ENCODE measurements at regions not wholly inside any gene's neighbourhood (a gene's known extent, or its start where the extent isn't known, plus 50 kb on each side); places are given as distances from the start of the nearest gene placed in this dataset.
"Not testable (repeated sequence)": the region's sequence is repeated elsewhere in the genome, so short reads cannot be mapped to it uniquely, and the experiment has no call there.

GRCh38 chr21:33121715-33122475, 52.0 kb downstream of the OLIG1 start:
- peak; percentile 34 to 64 for DNase-seq

- no peak for DNase-seq
Measured at GRCh38 chr21:33122507-33122906, 52.6 kb downstream of the OLIG1 start.

DNA sequence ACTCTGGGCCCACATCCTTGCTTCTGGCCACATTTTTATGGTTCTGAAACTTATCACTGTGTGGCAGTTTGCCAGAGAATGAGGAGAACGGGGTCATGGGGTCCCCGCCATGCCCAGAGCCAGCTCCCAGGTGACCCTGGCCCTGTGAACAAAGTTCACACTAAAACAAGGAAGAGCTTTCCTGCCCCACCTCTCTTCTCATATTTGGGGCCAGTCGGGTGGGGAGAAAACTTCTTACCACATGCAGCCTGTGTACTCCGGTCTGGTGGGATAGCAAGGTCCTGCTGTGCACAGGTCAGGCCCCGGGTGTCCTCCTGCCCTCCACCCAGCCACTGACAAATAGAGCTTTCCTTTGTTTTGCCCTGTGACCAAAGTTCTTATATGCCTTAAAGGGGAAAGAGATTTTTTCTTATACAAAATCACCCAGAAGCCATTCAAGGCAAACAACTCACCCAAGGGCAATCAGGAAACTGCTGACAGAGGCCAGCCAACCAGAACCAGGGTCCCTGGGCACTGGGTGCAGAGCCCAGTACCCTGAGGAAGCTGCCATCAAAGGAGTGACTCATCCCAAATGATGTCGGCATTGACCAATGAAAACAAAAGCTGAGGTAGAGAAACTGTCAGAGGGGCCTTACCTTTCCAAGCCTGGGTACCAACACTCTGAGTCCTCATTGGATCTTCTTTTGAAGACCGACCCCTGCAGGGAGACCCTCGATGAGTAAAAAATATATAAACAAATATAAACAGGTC, 53.6 kb downstream of the OLIG1 start:
- no peak for DNase-seq

- DNase-seq = no peak
Measured at GRCh38 chr21:33124889-33125288, 54.9 kb downstream of the OLIG1 start.

GRCh38 chr21:33125680-33126375, 55.9 kb downstream of the OLIG1 start:
- DNase-seq = no peak

DNA sequence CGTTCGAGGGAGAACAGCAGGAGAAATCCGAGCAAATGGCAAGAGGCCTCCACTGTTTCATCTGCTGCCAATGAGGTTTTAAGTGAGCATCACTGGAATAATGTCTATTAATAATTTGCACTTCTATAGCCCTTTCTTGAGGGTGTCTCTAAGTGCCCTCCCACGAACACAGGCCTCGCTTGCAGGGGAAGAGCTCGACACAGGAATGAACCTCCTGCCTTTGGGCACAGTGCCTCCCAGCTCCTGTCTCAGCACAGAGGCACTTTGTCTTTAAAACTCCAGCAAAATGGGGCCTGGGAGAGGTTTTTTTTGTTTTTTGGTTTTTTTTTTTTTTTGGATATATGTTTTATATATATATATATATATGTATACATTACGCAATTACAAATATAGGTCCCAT, 56.6 kb downstream of the OLIG1 start:
- no peak for DNase-seq

DNA sequence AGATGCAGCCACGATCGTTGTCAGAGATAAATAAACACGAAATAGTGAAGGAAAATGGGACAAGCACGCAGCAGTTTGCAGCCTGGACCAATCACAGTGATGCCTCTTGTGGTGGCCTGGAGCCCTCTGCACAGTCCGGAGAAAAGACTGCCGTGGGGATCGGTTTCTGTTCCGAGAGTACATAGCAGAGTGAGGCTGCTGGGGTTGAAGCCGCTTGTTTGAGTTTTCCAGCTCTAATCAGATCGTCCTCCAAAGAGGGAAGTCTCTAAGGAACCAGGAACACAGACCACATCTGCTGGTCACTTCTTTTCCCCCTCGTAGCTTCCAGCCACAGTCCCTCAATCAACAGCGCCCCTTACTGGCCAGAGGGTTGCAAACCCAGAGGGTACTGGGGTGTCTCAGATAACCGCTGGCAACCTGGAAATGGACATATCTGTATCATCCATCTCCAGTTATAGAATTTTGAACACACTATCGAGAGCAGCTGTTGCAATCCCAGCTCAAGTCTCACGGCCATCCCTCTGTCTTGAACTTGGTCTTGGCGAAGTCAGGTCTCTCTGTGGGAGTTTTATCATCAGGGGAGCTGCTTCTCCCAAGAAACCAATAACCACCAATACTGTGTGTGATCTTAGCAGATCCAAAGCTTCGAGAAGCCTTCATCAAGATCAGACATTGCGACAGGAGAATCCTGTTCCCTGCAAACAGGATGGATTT, 57.4 kb downstream of the OLIG1 start:
- peak in 1 of 2 experiments; percentile 41 for DNase-seq

DNA sequence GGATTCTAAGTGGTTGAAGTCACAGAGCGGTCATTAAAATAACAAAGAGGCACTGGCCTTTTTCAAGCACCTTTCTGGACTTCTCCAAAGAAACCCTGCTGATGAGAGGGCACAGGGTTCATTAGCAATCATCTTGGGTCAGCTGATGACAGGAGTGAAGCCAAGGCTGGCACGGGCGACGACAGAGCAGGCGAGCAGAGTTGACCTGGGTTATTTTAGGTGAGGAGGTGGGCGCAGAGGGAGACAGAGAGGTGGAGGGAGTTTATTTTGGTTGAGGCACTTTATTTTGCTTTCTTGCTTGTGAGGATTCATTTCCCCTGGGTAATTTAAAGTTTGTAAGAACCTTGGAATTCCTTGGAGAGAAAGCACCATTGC, 57.9 kb downstream of the OLIG1 start:
- no peak for DNase-seq

GRCh38 chr21:33128538-33128937, 58.6 kb downstream of the OLIG1 start:
- no peak for DNase-seq

- no peak for DNase-seq
Measured at GRCh38 chr21:33132054-33132453, 62.1 kb downstream of the OLIG1 start.

DNA sequence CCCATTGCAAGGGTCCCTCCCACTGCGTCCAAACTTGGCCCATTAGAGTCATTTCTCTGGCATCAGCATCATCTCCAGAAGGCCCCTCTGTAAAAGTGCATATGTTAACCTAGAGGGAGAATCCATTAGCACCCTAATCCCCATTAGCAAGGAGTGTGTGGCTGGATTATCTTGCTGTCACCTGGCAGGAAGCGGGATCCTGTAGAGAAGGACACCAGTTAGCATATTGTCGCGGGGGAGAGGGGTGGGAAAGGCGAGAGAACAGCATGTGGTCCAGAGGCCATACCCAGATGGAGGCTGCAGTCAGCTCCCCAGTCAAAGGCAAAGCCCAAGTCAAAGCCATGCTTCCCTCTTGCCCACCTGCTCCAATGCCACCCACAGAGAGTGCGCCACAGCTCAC, 64.0 kb downstream of the OLIG1 start:
- DNase-seq = no peak

DNA sequence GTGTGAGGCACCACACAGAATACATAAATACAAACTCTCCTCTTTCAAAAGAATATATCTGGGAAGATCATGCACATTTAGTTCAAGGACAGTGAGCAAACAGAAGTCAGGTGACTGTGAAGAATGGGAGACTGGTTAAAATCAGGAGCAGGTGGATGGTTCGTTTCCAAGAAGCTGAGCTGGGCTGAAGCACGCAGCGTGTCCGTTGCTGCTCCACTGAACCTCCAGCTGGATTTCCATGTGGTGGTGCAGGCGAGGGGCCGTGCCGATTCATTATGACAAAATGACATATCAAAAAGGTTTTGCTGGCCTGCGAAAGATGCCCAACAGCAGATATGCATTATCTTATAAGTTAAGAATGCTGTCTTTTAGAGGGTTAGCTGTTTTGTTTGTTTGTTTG, 66.0 kb downstream of the OLIG1 start:
- DNase-seq = no peak

- no peak for DNase-seq
Measured at GRCh38 chr21:33136847-33137502, 67.0 kb downstream of the OLIG1 start.

- DNase-seq = no peak
Measured at GRCh38 chr21:33139084-33139483, 69.1 kb downstream of the OLIG1 start.

DNA sequence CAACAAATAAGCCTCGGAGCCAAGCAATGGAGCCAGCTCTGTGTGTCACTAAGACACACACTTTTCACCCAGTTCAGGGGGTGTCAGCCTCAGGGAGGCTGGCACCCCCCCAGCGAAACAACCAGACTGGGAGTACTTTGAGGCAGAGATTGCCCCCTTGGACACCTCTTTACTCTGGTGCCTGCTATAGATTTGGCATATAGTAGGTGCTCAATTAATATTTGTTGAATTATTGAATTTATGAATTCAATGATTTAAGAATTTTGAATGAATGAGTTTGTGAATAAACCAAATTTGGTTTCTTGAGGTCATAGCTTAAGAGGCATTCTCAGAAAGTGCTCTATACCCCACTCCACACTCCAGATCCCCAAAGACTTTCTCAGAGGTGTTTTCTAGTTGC, 70.3 kb downstream of the OLIG1 start:
- DNase-seq = no peak

DNA sequence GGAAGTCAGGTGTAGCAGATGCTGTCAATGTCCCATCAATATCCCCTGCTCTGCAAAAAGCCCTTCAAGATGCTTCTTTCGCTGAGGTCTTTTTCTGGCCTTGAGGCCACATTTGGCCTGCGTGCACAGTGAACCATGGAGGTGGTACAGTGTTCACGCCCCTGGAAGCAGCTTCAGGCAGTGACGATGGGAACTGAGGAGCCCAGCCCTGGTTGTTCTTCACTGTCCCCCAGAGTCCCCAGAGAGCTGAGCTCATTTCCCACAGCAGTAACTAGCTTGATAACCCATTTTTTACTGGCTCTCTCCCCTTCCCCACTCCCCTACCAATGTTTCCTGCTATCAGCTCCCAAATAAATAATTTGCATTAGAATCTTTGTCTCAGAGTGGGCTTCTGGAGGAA, 76.5 kb downstream of the OLIG1 start:
- no peak for DNase-seq

- DNase-seq = no peak
Measured at GRCh38 chr21:33149181-33149580, 79.2 kb downstream of the OLIG1 start.

DNA sequence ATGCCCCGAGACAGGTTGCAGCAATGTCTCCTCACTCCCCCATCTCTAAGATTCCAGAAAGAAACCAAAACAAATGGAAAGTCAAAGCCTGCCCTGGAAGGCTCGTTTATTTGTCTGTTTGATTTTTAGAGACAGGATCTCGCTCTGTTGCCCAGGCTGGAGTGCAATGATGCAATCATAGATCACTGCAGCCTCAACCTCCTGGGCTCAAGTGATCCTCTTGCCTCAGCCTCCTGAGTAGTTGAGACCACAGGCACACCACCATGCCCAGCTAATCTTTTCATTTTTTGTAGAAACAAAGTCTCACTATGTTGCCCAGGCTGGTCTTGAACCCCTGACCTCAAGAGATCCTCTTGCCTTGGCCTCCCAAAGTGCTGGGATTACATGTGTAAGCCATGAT, 78.8 kb upstream of the IFNAR2 start:
- DNase-seq = not testable (repeated sequence)

DNA sequence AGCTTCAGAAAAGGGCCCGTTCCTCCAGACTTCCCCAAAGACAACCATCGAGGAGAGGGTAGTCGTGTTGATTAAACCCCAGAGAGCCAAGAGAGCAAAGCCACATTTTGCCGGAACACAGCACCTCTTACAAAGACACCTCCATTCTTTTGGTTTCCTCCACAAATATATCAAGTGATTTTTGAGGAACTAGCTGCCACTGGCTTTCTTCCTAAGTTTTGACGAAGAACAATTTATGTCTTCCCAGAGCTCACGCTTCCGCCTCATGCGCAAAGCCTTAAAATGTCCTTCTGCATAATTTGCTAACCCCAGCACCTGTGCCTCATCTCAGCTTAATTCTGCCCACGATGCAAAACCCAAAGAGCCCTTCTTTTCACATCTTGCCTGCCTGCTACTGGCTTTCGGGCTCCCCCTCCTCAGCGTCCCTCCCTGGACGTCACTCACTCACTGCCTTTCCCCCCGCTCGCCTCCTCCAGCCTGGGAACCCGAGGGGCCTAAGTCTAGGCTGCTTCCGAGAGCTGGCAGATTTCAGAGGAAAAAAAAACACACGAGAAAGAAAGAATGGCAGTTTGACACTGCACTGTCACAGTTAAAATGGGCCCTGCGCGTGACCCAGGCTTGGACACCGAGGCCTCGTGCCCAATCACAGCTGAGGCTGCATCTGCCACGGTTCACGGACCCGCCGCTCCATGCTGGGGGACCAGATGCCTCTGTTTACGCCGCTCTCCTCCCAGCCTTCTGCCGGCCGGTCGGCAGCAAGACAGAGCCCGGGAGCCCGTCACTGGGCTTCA, 77.6 kb upstream of the IFNAR2 start:
- peak in 1 of 2 experiments; percentile 35 for DNase-seq

- DNase-seq = no peak
Measured at GRCh38 chr21:33152732-33153130, 77.0 kb upstream of the IFNAR2 start.

- no peak for DNase-seq
Measured at GRCh38 chr21:33155005-33155404, 74.7 kb upstream of the IFNAR2 start.

DNA sequence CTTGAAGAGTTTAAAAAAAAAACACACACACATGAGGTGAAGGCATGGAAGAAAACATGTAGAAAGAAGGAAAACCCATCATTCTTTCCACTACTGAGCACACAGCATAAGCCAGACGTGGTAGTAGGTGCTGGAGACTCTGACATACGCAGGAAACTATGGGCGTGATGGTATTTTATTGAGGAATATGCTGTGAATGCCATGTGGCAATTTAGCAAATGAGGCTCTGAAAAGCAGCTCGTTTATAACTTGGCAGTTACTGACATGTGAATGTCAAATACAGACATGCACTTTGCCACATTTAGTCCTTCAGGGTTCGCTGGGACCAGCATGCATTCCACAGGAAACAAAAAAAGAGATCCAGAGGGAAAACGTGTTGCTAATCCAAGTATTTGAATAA, 74.3 kb upstream of the IFNAR2 start:
- DNase-seq = no peak
